ENCODE measurements at regions not wholly inside any gene's neighbourhood (a gene's known extent, or its start where the extent isn't known, plus 50 kb on each side); places are given as distances from the start of the nearest gene placed in this dataset.

- TF ChIP-seq CTCF (IDR thresholded peaks at IDR 0.05) (no peak), POLR2A (IDR thresholded peaks at IDR 0.05) (no peak)
These were observed 116.2 kb upstream of the SOX11 start for GRCh38 chr2:5576015-5576414.

Measured in thyroid gland (tissue), 4 donors.